ENCODE measurements at regions not wholly inside any gene's neighbourhood (a gene's known extent, or its start where the extent isn't known, plus 50 kb on each side); places are given as distances from the start of the nearest gene placed in this dataset.

DNA sequence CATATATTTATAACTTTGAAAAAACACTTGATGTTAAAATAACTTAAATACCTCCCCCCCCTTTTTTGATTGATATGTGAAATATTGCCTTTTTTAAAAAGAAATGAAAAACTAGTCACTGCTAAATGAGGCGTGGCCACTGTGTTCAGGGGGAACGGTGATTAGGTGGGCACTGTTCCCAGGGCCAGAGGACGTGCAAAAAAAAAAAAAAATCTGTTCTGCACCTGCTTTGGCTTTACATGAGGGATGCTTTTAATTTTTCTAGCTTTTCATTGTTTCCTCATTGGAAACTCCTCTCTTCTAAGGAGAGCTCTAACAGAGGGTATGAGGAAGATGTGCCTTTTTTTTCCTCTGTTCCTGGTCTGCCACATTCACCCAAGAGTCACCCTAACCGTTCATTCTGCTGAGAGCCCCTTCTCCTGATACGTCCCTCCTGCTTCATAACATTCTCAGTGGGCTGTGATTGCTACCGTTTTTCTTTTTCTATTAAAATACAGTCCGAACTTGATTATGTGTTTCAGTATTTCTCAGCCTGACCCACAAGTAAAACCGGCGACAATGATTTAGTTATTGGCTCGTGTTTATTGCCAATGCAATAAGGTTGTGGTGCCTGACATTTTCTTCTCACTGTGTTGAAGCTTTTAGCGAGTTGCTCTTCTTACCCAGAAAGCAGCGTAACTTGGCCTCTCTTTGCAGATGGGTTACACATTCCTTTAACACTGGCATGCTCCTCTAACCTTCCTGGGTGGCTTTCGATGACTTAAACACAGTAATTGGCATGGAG is 64.8 kb upstream of the ZNF536 start:
- Histone ChIP-seq H3K4me3 (no peak overlapping the region), H4K20me1 (ENCODE audit: control insufficient read depth, insufficient read depth) (no peaks in the 10 kb centered on the region), H3K27ac (ENCODE audit: control insufficient read depth, insufficient read depth) (no peak overlapping the region), H3K9me3 (replicated peaks; ENCODE audit: control insufficient read depth, insufficient read depth, low read length) (no peaks in the 10 kb centered on the region), H3K27me3 (replicated peaks in 1 of 2; ENCODE audit: control insufficient read depth in 2 of 2, insufficient read depth in 2 of 2, low read length in 1 of 2) (no peaks in the 10 kb centered on the region), H3K36me3 (ENCODE audit: control insufficient read depth in 2 of 2, insufficient read depth in 2 of 2, low read length in 1 of 2) (no peaks in the 10 kb centered on the region), H3K79me2 (ENCODE audit: control insufficient read depth, insufficient read depth, low read length) (no peaks in the 10 kb centered on the region), H3K9ac (ENCODE audit: control insufficient read depth, insufficient read depth, low read length) (no peak overlapping the region), H3K4me2 (ENCODE audit: control insufficient read depth, insufficient read depth) (no peak overlapping the region), H3K4me1 (ENCODE audit: control insufficient read depth, insufficient read depth, low read length) (no peaks in the 10 kb centered on the region), H2AFZ (ENCODE audit: control insufficient read depth, low read depth, low read length) (no peak overlapping the region)
- TF ChIP-seq, protein P1, sequence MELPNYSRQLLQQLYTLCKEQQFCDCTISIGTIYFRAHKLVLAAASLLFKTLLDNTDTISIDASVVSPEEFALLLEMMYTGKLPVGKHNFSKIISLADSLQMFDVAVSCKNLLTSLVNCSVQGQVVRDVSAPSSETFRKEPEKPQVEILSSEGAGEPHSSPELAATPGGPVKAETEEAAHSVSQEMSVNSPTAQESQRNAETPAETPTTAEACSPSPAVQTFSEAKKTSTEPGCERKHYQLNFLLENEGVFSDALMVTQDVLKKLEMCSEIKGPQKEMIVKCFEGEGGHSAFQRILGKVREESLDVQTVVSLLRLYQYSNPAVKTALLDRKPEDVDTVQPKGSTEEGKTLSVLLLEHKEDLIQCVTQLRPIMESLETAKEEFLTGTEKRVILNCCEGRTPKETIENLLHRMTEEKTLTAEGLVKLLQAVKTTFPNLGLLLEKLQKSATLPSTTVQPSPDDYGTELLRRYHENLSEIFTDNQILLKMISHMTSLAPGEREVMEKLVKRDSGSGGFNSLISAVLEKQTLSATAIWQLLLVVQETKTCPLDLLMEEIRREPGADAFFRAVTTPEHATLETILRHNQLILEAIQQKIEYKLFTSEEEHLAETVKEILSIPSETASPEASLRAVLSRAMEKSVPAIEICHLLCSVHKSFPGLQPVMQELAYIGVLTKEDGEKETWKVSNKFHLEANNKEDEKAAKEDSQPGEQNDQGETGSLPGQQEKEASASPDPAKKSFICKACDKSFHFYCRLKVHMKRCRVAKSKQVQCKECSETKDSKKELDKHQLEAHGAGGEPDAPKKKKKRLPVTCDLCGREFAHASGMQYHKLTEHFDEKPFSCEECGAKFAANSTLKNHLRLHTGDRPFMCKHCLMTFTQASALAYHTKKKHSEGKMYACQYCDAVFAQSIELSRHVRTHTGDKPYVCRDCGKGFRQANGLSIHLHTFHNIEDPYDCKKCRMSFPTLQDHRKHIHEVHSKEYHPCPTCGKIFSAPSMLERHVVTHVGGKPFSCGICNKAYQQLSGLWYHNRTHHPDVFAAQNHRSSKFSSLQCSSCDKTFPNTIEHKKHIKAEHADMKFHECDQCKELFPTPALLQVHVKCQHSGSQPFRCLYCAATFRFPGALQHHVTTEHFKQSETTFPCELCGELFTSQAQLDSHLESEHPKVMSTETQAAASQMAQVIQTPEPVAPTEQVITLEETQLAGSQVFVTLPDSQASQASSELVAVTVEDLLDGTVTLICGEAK (IDR thresholded peaks at IDR 0.05; ENCODE audit: borderline replicate concordance) = no peak
- TF ChIP-seq, protein P2, sequence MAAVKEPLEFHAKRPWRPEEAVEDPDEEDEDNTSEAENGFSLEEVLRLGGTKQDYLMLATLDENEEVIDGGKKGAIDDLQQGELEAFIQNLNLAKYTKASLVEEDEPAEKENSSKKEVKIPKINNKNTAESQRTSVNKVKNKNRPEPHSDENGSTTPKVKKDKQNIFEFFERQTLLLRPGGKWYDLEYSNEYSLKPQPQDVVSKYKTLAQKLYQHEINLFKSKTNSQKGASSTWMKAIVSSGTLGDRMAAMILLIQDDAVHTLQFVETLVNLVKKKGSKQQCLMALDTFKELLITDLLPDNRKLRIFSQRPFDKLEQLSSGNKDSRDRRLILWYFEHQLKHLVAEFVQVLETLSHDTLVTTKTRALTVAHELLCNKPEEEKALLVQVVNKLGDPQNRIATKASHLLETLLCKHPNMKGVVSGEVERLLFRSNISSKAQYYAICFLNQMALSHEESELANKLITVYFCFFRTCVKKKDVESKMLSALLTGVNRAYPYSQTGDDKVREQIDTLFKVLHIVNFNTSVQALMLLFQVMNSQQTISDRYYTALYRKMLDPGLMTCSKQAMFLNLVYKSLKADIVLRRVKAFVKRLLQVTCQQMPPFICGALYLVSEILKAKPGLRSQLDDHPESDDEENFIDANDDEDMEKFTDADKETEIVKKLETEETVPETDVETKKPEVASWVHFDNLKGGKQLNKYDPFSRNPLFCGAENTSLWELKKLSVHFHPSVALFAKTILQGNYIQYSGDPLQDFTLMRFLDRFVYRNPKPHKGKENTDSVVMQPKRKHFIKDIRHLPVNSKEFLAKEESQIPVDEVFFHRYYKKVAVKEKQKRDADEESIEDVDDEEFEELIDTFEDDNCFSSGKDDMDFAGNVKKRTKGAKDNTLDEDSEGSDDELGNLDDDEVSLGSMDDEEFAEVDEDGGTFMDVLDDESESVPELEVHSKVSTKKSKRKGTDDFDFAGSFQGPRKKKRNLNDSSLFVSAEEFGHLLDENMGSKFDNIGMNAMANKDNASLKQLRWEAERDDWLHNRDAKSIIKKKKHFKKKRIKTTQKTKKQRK (IDR thresholded peaks at IDR 0.05; ENCODE audit: low read depth, low read length) = no peak
- 21% methylated on average over 13 of the region's 13 CpGs for WGBS (ENCODE audit: insufficient coverage, insufficient replicate concordance, low lambda C conversion rate, missing lambda C conversion rate)
- ChIA-PET SMC1A (ENCODE audit: uncharacterized antibody, unreplicated experiment) (no interaction called here), CTCF (no interaction called here), POLR2A (no interaction called here), RAD21 (ENCODE audit: unreplicated experiment) (no interaction called here)
- DNase-seq (ENCODE audit: low read depth, low spot score) (no peak), ATAC-seq (no peak), FAIRE-seq (no peak)
- intact Hi-C loops (cut with micrococcal nuclease; ENCODE audit: unreplicated experiment) = no loop called here
- in situ Hi-C loops (cut with MboI) = no loop called here
- no TSS peak for BruUV-seq (replicated peaks)
